NCI-H1436 treated with DMSO at 0.1 percent for 48 hours (cell line): ENCODE measurements at regions not wholly inside any gene's neighbourhood (a gene's known extent, or its start where the extent isn't known, plus 50 kb on each side); places are given as distances from the start of the nearest gene placed in this dataset.
A peak's percentile ranks its signal among the peaks of the same experiment; 100 is the strongest.

Experiments
- DNase-seq: peaks from one replicate; lab custom pipeline; 2025; lab: John Stamatoyannopoulos, UW

DNA sequence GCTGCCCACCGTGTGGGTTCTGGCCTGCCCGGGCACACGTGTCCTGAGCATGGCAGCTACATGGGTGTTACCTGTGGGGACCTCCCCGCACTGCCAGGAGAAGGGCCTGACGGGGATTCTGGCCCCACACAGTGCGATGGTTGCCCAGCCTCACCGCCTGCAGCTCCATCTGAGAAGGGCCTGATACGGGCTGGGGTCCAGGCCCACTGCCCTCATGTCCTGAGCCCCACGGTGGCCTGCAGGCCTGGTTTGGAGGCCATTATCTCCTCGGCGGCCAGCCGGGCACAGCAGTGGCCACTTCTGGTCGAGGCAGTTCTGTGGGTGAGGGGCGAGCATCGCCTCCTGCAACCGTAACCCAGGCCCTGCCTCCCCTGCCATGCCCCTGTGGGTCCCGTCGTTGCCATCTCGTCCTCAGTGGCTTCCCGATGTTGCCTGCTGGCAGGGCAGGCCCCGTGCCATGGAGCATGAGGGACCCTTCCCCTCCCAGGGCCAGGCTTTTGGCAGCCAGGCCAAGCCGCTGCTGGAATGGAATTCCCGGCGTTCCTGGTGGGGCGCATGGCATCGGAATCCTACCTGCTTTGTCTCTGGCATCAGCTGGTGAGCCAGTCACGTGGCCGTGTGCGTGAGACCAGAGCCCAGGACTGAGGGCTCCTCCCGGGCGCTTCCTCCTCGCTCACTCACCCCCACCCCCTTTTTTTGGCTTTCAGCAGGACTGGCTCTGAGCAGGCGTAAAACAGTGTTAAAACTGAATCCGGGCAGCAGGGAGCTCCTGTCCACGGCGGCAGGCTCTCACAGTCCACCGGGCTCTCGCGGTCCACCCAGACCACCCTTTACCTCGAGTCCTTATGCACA lies 71.9 kb upstream of the PPARA start:
- DNase-seq, result peak; percentile 54

DNA sequence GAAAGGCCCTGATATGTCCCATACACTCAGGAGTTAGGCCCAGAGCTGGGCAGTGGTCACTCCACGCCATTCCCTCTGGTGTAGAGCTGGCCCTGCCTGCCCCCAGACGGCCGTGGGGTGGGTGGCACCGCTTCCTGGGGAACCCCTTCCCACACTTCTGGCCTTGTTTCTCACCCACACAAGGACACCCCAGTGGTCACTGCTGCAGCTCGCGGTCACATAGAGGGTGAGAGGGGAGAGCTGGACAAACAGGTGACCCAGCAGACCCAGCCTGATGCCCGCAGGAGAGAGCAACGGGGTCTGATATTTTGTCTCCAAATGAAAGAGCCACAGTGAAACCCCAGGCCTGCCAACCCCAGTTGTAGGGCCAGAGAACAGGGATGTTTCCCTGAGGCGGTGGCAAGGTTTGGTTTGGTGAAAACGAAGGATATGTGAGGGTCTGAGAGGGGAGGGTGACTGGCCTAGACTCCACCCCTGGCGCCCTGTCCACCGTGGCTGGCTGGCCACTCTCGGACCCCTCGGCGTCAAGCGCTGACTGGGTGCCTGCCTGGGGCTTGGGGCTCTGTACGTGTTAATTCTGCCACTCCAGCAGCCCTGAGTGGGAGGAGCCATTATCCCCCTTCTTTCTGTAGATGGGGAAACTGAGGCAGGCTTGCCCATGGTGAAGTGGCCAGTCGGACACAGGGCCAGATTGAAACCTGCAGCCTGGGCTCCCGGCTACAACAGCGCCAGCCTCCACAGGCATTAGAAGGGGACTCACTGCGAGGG lies 71.0 kb upstream of the PPARA start:
- no peak for DNase-seq

DNA sequence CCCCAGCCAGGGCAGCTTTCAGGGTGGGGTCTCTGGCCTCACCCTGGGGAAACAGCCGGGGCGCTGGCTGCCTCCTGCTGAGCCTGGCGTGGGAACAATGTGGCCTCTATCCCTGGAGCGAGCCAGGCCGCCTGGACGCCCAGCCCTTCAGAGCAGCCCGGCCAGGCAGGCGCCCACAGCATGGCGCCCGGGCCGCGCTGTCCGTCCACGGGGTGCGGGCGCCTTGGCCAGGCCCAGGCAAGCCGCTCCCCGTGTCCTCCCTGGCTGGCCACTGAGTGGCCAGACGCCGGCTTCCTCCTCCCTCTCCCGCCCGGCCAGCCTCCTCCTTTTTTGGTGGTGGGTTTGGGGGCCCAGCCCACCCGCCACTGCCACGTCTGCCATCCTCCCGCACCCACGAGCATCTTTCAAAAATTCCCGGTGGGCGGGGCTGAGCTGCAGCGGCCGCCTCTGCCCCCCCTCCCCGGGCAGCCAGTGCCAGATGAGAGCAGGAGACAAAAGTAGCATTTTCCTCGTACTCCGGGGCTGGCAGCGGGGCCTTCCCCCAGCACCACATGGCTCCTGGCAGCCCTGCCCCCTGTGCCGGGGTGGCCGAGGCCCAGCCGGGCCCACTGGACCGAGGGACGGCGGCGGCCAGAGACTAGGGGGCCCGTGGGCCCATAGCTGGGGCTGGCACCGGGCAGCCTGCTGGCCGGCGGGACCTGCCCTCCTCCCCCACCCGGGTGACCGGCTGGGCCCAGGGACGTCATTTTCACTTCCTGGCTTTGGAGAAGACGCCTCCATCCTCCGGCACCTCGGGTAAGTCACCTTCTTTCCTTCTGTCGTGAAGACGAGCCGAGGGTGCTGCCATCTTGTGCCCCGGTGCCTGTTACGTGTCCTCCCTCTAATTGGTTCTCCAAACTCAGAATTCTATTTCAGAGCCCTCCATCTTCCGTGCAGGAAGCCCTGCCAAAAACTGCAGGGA lies 70.2 kb upstream of the PPARA start:
- no peak for DNase-seq

DNA sequence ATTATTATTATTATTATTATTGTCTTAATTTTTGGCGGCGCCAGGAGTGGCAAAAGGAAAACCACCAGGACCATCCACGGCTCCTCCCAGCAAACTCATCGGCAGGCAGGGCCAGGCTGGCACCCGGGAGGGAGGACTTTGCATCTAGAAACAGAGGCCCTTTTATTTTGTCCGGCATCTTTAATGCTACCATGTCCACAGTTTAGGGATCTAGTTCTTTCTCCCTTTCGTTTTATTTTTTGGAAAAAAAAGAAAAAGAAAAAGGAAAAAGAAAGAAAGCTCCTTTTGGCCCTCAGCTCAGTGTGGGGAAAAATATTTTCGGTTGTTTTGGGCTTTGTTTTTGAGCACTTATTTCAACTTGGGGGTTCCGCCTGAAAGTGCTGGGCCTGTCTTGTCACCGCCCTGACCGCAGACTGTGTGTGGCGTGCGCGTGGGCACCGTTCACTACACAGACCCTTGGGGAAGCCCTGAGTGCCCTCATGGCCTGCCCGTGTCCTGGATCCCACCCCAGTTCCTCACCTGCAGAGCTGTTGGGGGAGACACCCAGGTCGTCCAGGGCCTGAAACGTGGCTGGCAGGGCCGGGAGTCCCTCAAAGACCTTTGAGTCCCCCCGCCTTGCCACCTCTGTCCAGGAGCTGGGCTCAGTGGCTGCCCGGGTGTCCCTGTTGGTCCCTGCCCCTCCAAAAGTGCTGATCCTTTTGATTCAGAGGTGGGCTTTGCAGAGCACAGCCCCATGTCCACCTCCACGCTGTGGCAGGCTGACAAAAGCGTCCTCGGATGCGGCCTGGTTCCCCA lies 69.1 kb upstream of the PPARA start:
- DNase-seq, result no peak

DNA sequence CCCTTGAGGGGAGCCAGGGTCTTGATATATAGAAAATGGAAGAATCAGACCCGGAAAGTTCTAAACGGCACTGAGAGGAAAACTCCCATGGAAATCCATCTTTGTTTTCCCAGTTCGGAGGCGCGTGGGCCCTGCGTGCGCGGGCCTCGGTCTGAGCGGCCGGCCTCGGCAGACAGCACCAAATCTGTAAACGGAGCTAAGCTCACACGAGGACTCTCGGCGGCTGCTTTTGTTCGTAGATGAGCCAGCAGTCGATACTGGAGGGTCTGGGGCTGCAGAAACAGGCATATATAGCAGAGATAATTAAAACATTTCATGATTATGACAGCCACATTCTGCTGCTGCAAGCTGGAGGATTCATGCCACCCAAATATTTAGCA lies 68.5 kb upstream of the PPARA start:
- no peak for DNase-seq

DNA sequence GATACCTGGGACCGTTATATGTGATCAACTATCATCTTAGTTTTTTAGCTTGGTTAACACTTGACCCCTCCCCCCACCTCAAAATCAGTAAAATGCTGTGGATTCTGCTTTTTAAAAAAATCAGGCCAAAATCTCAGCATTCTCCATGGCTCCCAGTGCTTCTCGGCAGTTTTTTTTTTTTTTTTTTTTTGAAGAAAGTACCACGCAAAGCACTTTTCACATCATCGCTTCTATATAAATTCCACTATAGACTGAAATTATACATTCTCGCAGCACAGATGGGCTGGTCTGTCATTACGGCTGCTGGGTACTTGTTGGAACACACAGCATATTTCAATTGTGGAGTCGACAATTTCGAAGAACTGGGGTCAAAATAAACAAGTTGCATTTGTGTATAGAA lies 67.7 kb upstream of the PPARA start:
- DNase-seq, result no peak

DNA sequence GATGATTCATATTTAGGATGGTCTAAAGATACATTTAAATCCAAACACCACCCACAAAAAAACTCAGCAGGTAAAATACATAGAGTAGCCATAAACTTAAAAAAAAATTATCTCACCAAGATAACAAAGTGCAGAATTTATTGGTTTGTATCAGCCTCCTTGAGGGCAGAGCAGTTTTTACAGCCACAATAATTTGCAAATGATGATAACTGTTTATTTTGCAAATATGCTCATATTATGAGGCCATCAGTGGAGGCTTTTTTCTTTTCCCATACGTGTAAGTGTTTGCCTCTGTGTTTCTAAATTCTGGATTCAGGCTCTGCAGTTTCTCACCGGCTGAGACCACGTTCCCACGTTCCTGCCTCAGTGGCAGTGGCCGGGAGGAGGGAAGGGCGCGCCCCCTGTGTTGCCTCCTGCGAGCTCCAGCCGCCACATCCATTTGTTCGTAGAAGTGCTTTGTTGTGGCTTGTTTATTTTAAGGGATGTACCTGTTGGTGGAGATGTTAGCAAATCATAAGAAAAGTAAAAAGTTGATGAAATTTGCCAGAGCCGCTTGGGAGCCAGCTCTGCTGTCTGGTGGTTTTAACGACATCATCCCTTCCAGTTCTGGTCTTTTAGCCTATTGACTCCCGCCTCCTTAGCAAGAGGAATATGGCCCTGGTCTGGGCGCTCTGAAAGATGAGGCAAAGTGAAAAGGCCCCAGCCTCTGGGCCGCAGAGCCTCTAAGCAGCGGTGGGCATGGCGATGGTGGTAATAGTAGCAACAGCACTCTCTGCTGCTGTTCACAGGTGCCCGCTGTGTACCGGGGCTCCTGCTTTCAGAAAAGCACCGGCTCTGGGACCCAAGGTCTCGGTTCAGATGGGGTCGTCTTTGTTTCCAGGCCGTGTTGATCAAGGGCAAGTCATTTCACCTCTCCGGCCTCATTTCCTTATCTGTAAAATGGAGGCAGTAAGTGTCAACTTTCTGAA lies 66.7 kb upstream of the PPARA start:
- no peak for DNase-seq

DNA sequence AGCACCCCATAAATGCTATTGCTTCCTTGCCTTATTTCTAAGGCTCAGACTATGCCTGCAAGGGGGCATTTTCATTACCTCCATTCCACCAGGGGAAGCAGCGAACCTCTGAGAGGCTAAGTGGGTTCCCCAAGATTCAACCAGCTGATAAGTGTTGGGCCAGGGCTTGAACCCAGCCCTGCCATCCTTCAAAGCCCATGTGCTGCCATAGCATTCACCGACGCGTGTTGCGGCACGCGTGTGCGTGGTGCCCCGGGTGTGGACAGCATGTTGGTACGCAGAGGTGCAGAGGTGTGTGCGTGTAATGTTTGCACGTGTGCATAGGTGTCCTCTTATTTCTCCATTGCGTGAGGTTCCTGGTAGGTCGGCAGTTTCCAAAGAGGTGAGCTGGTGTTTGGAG lies 66.0 kb upstream of the PPARA start:
- DNase-seq, result no peak

DNA sequence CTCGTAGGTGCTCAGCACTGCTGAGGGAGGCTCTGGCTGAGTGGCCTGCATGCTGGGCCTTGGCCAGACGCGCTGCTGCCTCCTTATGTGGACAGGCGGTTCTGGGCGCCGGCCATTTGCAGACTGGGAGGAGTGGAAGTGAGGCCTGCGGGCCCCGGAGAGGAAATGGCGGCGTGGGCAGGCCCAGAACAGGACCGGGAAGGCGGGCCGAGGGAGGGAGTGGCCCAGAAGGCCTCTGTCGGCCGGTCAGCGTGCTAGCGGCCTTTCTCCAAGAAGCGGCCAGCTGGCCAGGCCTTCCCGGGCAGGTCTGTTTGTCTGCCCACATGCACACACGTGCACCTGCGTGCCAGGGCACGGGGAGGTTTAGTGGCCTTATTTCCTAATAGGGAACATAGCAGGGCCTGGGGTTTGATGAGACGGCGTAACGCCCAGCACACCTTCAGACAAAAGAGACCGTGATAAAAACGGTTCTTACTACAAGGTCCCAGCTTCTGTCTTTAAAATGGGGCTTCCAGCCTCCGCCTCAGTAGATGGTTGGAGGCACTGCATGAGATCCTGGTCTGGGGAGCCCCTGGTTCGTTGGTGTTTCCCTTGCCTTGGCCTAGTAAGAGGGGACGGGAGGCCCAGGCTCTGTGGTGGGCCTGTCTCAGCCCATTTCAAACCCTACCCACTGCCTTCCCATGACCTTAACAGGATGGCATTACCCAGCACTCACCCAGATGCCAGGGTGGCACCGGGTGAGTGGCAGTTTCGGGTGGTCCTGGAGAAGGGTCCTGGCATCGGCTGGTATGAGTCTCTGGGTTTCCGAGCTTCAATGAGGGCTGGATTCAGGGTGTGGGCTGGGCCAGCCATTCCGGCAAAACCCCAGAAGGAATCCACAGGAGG lies 65.1 kb upstream of the PPARA start:
- no peak for DNase-seq

DNA sequence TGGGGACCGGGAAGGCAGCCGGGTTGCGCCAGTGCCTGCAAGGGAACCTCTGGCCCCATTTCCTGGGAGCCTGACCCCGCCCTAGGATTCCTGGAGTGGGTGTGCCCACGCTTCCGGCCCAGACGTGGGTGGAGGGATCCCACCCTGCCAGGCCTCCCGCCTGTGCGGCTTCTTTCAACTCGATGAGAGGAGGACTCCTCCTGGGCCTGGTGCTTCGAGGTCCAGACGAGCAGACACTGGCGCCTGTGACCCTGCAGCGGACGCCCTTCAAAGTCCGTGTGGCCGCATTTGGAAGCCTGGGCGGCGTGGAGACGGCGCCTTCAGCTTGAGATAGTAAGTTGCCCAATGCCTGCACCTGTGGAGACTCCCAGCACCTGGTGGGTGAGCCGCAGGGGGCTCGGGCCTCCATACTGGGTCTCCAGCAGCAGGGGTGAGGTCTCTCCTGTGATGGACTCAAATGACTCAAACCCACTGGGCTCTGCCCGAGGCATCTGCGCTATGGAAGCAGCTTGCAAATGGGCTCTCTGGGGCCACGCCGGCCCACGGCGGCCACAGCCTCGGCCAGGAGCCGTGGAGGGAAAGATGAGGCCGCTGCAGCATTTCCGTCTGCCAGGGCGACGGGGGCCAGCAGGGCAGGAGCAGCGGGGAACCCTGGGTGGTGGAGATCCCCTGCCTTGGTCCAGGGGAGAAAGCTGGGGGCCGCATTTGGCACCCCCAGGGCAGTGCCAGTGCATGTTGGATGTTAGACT lies 64.3 kb upstream of the PPARA start:
- DNase-seq, result no peak

DNA sequence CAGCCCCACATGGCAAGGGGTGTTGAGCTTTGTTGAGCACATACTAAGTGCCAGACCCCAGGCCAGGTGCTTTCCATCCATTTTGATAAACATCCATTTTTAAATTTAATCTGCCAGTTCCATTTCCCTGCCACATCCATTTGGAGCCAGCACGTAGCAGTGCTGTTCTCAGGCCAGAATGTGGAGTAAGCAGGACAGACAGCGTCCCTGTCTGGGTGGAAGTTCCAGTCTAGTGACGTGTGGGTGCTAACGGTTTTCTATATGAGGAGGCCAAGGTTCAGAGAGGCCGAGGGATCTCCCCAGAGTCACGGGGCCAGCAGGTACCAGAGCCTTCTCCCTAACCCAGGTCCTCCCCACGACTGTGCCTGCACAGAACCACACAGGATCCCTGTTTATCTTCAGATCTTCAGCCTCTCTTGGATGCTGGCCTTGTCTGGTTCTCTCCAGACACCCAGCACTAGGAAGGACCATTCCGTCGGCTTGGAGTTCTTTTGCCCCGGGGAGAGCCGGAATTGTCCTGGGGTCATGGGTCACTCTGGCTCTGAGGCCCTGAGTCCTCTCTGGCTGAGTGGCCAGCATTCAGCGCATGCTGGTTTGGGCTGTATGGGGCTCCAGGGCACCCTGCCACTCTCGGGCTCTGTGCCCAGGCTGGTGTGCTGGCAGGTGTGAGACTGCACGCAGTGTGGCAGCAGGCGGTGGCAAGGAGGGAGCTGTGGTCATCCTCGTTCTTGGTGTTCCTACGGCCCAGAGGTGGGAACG lies 63.6 kb upstream of the PPARA start:
- no peak for DNase-seq

DNA sequence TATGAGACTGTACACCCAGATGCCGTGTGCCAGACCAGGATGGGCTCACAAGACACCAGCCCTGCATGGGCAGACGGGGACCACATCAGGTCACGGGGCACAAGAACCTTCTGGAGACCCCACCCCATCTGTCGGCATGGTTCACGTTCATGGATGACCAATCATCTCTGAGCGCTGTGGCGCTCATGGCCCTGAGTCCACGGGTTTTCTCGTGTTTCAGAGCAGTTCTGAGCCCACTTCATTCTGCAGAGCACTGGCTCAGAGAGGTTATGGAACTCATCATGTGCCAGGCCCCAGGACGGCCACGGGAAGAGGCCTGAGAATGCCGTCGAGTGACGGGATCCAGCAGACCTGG lies 63.0 kb upstream of the PPARA start:
- DNase-seq, result no peak

DNA sequence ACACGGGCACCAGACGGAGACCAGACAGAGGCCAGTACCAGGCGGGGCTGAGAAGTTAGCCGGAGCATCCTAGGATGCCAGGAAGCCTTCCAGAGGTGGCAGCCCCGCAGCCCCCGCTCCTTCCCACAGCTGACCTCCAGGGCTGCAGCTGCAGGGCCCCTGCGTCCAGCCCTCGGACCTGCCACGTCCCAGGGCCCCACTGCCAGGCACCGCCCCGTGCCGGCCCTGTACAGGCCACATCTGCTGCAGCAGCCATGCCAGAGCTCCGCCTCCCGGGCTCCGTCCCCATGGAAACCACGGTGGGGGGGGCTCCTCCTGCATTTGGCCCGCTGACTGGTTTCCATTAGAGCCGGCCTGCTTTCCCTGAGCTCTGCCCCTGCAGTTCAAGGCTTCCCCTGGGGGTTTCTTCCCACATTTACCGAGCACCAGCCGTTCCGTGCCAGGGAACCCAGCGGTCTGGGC lies 62.5 kb upstream of the PPARA start:
- peak; percentile 41 for DNase-seq

DNA sequence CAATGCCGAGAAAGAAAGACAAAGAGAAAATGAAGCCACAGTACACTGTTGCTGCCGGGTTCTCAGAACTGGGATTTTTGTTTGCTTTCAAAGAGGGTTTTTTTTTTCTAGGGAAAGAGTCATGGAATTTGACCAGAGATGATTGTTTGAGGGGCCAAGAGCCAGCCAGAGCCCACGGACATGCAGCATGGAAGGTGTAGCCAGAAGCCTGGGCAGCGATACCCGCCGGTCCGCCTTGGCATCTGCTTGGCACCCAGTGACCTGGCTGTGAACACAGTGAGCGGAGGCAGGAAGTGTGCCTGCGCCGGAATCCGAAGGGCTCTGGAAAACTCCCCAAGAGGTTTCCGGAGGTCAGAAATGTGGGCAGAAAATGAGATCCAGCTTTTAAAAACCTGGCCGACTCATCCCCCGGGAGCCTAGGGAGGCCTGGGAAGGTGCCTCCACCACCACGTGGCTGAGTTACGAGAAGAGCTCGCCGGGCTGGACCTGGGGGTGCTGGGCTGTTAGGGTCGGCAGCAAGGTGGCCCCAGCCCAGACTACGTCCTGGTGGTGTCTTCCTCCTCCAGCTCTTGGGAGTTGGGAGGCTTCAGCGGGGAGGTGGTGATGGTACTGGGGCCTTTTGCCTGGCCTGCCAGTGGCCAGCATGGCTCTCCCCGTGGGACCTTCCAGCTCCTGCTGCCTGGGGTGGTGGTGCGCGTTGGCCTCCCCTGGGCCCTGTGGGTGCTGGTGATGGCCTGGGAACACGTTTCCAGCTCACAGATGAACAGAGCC lies 61.6 kb upstream of the PPARA start:
- DNase-seq, result no peak

DNA sequence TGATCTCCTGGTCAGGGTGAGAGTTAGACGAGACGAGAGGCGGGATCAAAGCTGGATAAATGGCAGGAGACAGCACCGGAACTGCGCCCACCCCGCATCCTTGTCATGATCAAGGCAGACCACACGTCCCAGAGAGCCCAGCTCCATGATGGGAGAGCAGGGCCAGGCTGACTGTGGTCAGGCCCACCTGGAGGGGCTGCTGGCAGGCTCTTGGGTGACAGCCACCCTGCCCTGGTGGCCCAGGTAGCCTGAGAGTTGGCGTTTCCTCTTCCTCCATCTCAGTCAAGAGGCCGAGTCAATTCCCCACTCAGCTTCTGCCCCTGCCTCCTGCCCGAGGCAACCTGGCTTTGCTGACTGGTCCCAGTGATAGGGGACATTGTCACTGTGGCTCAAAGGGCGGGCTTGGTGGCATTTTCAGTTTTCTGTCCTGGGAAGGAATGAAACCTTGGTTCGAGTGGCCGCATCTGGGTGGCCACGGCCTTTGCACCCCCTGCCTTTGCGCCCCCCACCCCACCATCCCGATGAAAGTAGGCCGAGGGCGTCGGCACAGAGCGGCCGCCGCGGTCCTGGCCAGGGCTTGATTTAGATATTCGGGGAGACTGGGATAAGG lies 60.8 kb upstream of the PPARA start:
- DNase-seq, result no peak

DNA sequence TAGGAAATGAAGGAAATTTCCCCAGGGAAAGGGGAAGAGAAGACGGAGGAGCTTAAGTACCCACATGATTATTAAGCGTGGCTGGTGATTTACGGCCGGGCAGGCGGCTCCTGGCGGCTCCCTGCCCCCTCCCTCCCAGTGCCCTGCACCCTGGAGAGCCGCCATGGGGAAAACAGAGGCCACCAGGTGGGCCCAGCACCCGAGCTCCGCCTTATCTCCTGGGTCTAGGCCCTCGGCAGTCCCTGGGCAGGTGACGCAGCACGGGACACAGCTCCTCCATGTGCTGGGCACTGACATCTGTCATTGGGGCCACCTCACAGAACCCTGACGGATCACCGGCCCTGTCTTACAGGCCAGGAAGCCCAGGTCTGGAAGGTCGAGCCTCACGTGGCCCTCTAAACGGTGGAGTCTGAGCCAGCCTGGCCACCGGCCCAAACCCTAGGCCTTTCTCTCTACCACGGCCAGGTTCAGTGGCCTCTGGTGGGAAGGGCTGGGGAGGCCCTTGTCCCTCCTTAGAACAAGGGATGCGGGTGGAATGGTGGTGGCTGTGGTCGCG lies 60.2 kb upstream of the PPARA start:
- no peak for DNase-seq
